ENCODE measurements at regions not wholly inside any gene's neighbourhood (a gene's known extent, or its start where the extent isn't known, plus 50 kb on each side); places are given as distances from the start of the nearest gene placed in this dataset.

DNA sequence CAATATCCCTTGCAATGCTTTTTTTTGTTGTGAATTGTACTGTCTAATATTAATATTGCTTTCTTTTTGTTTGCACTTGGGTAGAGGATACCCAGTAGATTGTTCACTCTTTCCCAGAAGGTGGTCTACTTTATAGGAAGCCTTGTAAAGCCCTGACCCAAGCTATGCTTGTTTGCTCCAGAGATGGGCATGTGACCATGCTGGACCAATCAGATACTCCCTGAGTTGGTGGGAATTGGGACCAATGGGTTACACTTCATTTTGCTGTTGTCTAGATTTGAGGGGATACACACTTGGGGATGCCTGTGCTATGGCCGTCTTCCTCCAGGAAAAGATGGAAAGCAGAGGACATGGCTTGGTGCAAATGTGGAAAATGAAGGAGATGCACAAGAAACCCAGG is 314.3 kb downstream of the DYSF start:
- TF ChIP-seq DNMT1 (IDR thresholded peaks at IDR 0.05): no peak
- TF ChIP-seq POU5F1 (IDR thresholded peaks at IDR 0.05; ENCODE audit: borderline replicate concordance, low read depth, low read length, partially characterized antibody): no peak
- no peak for TF ChIP-seq EZH2 (IDR thresholded peaks at IDR 0.05; ENCODE audit: borderline replicate concordance, low read depth, low read length)
- TF ChIP-seq GTF2E2 (tag; IDR thresholded peaks at IDR 0.05): no peak
- TF ChIP-seq SMARCB1 (IDR thresholded peaks at IDR 0.05; ENCODE audit: insufficient read length, low read depth): no peak
- no peak for TF ChIP-seq CHD2 (IDR thresholded peaks at IDR 0.05; ENCODE audit: low read depth, low read length)
- TF ChIP-seq, protein P1, sequence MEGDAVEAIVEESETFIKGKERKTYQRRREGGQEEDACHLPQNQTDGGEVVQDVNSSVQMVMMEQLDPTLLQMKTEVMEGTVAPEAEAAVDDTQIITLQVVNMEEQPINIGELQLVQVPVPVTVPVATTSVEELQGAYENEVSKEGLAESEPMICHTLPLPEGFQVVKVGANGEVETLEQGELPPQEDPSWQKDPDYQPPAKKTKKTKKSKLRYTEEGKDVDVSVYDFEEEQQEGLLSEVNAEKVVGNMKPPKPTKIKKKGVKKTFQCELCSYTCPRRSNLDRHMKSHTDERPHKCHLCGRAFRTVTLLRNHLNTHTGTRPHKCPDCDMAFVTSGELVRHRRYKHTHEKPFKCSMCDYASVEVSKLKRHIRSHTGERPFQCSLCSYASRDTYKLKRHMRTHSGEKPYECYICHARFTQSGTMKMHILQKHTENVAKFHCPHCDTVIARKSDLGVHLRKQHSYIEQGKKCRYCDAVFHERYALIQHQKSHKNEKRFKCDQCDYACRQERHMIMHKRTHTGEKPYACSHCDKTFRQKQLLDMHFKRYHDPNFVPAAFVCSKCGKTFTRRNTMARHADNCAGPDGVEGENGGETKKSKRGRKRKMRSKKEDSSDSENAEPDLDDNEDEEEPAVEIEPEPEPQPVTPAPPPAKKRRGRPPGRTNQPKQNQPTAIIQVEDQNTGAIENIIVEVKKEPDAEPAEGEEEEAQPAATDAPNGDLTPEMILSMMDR (IDR thresholded peaks at IDR 0.05 in 2 of 3, conservative IDR thresholded peaks at IDR 0.05 in 1 of 3; ENCODE audit: insufficient read depth in 2 of 3, low read depth in 1 of 3, low read length in 3 of 3): no peak
- TF ChIP-seq, protein P2, sequence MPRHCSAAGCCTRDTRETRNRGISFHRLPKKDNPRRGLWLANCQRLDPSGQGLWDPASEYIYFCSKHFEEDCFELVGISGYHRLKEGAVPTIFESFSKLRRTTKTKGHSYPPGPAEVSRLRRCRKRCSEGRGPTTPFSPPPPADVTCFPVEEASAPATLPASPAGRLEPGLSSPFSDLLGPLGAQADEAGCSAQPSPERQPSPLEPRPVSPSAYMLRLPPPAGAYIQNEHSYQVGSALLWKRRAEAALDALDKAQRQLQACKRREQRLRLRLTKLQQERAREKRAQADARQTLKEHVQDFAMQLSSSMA (CRISPR knock-in tag; IDR thresholded peaks at IDR 0.05): no peak
- TF ChIP-seq SAFB (IDR thresholded peaks at IDR 0.05; ENCODE audit: borderline replicate concordance, low read depth, low read length): no peak
- no peak for TF ChIP-seq CREB1 (IDR thresholded peaks at IDR 0.05)
- TF ChIP-seq CREB1 (CRISPR knock-in tag; IDR thresholded peaks at IDR 0.05): no peak
- TF ChIP-seq ZNF551 (CRISPR knock-in tag; IDR thresholded peaks at IDR 0.05): no peak
- no peak for TF ChIP-seq BRF1 (IDR thresholded peaks at IDR 0.05; ENCODE audit: borderline replicate concordance, extremely low read depth, insufficient read length)
- no peak for TF ChIP-seq ARNT (IDR thresholded peaks at IDR 0.05)

All from K562 (cell line).